Fibroblast of skin of abdomen (primary cell): ENCODE measurements at regions not wholly inside any gene's neighbourhood (a gene's known extent, or its start where the extent isn't known, plus 50 kb on each side); places are given as distances from the start of the nearest gene placed in this dataset.
"Not testable (repeated sequence)": the region's sequence is repeated elsewhere in the genome, so short reads cannot be mapped to it uniquely, and the experiment has no call there.

Experiments
- DNase-seq: peaks from one replicate; pipeline ENCODE4 v3.0.0-alpha.2; 2013

DNA sequence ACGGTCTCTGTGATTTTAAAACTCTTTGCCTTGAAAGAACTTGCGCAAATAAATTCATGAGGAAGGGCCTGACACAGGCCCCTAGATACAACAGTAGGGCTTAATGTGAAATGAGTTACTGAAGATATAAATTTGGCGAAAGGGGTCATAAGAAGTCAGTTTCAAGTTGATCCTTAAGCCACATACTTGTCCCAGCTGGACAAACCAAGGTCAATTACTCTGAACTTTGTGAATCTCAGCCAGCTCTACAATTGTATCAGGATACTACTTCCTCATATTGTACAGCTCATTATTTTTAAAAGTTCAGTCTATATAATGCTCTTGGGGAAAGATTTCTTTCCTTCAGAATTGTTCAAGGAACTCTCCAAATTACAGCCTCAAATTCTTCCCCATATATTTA, 432.8 kb downstream of the METTL4 start:
- DNase-seq = no peak

- DNase-seq = peak; percentile 86
Measured at GRCh38 chr18:2139691-2140090, 431.6 kb downstream of the METTL4 start.

GRCh38 chr18:2143636-2144035, 427.7 kb downstream of the METTL4 start:
- peak; percentile 77 for DNase-seq

GRCh38 chr18:2144811-2145210, 426.5 kb downstream of the METTL4 start:
- no peak for DNase-seq

DNA sequence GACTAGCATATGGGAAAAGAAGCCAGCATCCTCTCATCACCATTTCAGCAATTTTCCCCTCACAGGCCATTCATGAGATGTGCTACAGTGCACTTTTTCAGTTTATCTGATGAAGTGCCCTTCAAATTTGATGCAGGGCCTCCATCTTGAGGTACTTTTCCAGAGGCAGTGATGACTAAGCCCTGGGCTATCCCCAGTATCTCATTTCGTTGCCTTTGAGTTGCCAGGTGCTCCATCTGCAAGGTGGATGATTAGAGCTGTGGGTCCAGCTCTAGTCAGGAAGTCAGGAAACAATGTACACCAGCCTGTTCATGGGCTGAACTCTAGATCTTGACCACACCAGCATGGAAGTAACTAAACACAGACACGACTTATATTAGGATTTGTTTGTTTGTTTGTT, 425.2 kb downstream of the METTL4 start:
- DNase-seq = no peak

DNA sequence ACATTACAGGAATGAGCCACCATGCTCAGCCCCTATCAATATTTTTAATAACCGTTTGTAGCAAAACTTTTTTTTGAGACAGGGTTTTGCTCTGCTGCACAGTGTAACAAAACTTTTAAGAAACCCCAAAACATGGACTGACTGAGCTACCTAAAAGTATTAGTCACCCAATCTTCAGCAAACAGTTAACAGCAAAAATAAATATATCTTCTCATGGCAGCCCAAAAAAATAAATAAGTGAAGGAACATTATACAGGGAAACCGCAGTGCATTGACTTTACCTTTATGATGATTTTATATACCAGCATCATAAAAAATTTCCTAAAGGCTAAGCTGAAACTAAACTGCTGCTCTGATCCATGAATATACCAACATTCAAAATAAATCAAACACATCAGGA, 424.6 kb downstream of the METTL4 start:
- DNase-seq = no peak

DNA sequence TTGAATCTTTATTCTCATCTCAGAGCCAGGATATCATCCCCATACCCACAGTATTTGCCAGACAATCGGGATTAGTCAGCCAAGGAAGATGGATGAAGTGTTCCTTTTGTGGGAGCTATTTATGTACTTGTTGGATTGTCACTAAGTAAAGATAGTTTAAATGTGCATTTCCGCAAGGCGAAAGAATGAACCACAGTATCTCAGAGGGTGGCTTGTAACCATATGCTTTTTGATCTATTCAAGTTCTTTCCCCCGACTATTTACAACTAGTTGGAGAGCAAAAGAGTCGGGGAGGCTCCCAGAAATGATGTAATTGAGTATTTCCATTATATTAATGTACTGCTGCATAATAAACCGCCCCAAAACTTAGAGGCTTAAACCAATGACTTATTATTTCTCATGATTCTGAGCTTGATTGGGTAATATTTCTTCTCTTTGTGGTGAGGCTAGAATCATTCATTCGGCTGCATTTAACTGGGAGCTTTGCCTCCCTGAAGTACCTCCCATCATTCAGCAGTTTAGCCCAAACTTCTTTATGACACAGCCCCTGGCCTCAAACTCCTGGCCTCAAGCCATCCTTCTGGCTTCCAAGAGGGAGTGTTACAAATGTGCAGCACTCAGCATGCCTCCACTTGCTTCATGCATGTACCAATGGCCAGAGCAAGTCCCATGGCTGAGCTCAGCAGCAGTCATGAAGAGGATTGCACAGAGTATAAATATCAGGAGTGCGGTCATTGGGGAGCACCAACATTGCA, 423.7 kb downstream of the METTL4 start:
- peak; percentile 95 for DNase-seq

- peak; percentile 23 for DNase-seq
Measured at GRCh38 chr18:2148823-2149222, 422.5 kb downstream of the METTL4 start.

DNA sequence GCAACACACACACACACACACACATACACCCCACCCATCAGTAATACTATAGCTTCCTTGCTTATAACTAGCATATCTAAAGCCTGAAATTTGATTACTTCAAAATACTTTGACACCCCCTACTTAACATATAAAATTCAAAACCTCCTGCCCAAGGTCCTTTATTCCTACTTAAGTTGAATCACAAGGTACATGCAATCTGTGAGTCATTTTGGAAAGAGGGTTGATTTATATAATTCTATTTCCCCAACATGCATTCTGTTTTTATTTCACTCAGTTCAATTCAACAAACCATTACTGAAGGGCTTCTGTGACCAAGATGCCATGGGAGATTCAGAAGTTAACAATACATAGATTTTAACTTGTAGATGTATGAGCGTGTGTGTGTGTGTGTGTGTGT, 420.7 kb downstream of the METTL4 start:
- peak; percentile 67 for DNase-seq

DNA sequence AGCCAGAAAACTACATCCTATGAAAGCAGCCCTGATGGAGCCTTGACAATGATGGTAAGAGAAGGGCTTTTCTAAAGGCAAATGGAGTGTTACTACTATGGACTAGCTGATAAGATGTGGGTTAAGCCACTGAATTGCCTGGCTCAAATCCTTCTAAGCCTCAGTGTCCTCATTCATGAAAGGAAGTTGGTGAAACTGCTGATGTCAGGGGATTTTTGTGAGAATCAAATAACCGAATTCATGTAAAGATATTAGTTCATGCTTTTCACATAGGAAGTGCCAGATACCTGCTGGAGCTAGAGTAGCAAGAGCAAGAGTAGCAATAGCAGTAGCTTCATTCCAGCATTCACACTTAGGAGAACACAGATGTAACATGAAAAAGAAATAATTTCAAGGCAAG, 417.0 kb downstream of the METTL4 start:
- DNase-seq = no peak

DNA sequence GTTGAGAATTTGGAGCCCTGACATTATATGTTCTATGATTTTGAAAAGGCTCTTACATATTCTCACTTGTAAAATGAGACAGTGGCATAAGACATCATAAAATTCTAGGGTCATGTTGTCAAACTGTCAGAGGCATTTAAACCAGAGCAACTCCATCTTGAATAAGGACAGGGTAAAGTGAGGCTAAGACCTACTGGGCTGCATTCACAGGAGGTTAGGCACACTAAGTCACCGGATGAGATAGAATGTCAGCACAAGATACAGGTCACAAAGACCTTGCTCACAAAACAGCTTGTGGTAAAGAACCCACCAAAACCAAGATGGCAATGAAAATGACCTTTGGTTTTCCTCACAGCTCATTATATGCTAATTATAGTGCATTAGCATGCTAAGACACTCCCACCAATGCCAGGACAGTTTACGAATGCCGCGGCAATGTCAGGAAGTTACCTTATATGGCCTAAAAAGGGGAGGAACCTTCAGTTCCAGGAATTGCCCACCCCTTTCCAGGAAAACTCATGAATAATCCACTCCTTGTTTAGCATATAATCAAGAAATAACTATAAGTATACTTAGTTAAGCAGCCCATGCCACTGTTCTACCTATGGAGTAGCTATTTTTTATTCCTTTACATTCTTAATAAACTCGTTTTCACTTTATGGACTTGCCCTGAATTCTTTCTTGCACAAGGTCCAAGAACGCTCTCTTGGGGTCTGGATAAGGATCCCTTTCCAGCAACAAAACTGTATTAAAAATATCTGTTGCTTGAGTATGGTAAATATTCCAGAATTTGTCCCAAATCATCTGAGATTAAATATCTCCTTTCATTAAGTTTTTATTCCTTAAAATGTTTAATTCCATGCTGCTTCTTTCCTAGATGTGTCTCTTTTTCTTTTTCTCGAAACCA, 406.4 kb downstream of the METTL4 start:
- no peak for DNase-seq

DNA sequence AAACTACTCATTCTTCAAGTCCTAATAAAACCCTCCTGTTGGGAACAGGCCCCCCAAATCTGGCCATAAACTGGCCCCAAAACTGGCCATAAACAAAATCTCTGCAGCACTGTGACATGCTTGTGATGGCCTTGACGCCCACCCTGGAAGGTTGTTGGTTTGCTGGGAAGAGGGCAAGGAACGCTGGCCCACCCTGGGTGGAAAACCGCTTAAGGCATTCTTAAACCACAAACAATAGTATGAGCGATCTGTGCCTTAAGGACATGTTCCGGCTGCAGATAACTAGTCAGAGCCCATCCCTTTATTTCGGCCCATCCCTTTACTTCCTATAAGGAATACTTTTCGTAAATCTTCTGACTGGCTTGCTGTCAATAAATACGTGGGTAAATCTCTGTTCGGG, 404.4 kb downstream of the METTL4 start:
- not testable (repeated sequence) for DNase-seq

DNA sequence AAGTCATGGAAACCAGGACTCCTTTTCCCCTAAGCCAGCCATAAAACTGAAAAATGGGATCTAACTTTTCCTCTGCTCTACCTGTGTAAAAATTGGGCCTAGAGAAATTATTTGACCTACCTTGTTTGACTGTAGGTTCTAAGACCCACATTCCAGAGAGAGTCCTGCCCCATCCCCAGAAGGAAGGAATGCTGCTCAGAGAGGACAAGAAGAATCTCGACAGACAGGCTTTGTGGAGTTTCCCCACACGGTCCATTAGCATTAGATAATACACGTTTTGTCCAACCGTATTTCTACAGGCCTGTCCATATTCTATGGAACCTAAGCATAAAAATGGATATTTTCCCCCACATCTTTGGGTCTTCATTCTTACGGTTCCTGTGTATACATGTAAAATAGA, 403.3 kb downstream of the METTL4 start:
- no peak for DNase-seq

DNA sequence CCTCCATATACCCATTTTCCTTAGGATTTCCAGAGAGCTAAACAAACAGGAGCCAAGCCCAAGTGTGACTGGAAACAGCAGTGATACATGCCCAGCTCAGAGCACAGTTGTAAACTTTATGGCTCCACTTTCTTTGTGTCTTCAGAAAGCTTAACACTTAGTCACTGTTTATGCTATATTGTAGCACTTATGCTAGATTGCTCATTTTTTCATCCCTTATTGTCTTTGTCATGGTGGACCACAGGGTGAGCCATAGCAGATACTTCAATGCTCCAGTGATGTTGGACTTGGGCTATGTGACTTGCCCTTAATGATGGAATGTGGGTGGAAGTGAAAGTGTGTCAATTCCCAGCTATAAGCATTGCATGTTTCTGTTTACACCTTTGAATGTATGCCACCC, 401.6 kb downstream of the METTL4 start:
- DNase-seq = no peak

GRCh38 chr18:2171840-2172625, 399.3 kb downstream of the METTL4 start:
- DNase-seq = no peak

DNA sequence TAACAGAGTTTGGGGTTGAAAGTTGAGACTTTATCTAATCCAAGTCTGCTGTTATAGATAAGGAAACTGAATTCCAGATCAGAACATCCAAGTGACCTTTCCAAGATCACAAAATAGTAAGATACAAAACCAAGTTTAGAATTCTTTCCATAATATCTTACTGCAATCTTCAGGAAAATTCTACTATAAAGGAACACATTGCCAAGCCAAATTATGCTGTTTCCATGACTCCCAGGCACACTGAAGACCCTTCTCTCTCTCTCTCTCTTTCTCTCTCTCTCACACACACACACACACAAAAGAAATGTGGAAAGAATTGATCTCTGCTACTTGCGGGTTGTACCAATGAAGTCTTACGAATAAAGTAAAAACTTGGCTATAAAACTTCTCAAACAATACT, 398.4 kb downstream of the METTL4 start:
- no peak for DNase-seq

GRCh38 chr18:2173486-2173885, 397.8 kb downstream of the METTL4 start:
- peak; percentile 85 for DNase-seq

DNA sequence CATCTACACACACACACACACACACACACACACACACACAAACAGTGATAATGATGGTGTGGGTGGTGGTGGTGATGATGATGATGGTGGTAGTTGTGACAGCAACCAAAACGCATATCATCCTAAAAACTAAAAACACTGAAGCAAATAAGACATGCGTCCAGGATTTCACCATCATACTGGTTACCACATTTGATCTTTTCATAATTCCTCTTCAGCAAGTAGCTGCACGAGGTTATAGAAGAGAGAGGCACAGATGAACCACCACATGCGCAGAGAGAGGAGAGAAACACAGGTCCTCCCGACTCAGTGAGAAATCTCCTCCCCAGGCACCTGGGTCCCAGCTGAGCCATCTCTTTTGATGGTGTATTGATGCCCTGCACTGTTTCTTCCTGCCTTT, 393.3 kb downstream of the METTL4 start:
- no peak for DNase-seq

- DNase-seq = no peak
Measured at GRCh38 chr18:2179498-2180183, 391.7 kb downstream of the METTL4 start.

GRCh38 chr18:2180586-2180985, 390.7 kb downstream of the METTL4 start:
- no peak for DNase-seq

- DNase-seq = no peak
Measured at GRCh38 chr18:2183432-2183831, 387.9 kb downstream of the METTL4 start.

- DNase-seq = no peak
Measured at GRCh38 chr18:2186967-2187366, 384.3 kb downstream of the METTL4 start.
